Right renal pelvis (tissue), 4 donors: ENCODE measurements at regions not wholly inside any gene's neighbourhood (a gene's known extent, or its start where the extent isn't known, plus 50 kb on each side); places are given as distances from the start of the nearest gene placed in this dataset.

Source experiments
- DNase-seq, 4 donors: peaks; one replicate each; pipeline ENCODE4 v3.0.0-alpha.2; 2013; ENCODE audit warnings: low read depth in 4 of 4, low spot score in 3 of 4, missing footprints in 1 of 4

- DNase-seq = no peak
These were observed 214.2 kb downstream of the HAUS1 start for GRCh38 chr18:46318356-46318755.

- no peak for DNase-seq
These were observed 215.6 kb downstream of the HAUS1 start for GRCh38 chr18:46319783-46320182.

- DNase-seq = no peak
These were observed 216.1 kb downstream of the HAUS1 start for GRCh38 chr18:46320297-46320696.

GRCh38 chr18:46320928-46321711 lies 216.9 kb downstream of the HAUS1 start:
- no peak for DNase-seq

- no peak for DNase-seq
These were observed 217.8 kb downstream of the HAUS1 start for GRCh38 chr18:46321955-46322354.

- no peak for DNase-seq
These were observed 218.3 kb downstream of the HAUS1 start for GRCh38 chr18:46322411-46322891.

GRCh38 chr18:46322941-46323340 lies 218.8 kb downstream of the HAUS1 start:
- DNase-seq = no peak

GRCh38 chr18:46324087-46324955 lies 220.1 kb downstream of the HAUS1 start:
- DNase-seq = no peak

- no peak for DNase-seq
These were observed 221.7 kb downstream of the HAUS1 start for GRCh38 chr18:46325895-46326294.

GRCh38 chr18:46329736-46330246 lies 225.6 kb downstream of the HAUS1 start:
- DNase-seq = no peak

GRCh38 chr18:46331316-46331715 lies 227.1 kb downstream of the HAUS1 start:
- DNase-seq = no peak

- no peak for DNase-seq
These were observed 228.2 kb downstream of the HAUS1 start for GRCh38 chr18:46332286-46332801.

- no peak for DNase-seq
These were observed 228.7 kb downstream of the HAUS1 start for GRCh38 chr18:46332921-46333341.

- DNase-seq = no peak
These were observed 229.4 kb downstream of the HAUS1 start for GRCh38 chr18:46333431-46334135.

- no peak for DNase-seq
These were observed 230.7 kb downstream of the HAUS1 start for GRCh38 chr18:46334868-46335281.

GRCh38 chr18:46335534-46336101 lies 231.4 kb downstream of the HAUS1 start:
- no peak for DNase-seq

GRCh38 chr18:46336278-46337111 lies 232.3 kb downstream of the HAUS1 start:
- no peak for DNase-seq

- no peak for DNase-seq
These were observed 233.1 kb downstream of the HAUS1 start for GRCh38 chr18:46337271-46337670.

GRCh38 chr18:46338205-46338604 lies 234.0 kb downstream of the HAUS1 start:
- DNase-seq = no peak
